GM12872 (cell line): ENCODE measurements at regions not wholly inside any gene's neighbourhood (a gene's known extent, or its start where the extent isn't known, plus 50 kb on each side); places are given as distances from the start of the nearest gene placed in this dataset.

ENCODE experiments used
- CTCF ChIP-seq: IDR thresholded peaks from 3 replicates; pipeline ENCODE4 v1.5.1; 2011; ENCODE audit warnings: low read depth, mild to moderate bottlenecking, low read length, moderate library complexity; ENCODE audit not compliant: insufficient read depth

- no peak for TF ChIP-seq CTCF
Measured at GRCh38 chr17:15092261-15092660, 172.9 kb downstream of the PMP22 start.

GRCh38 chr17:15091825-15092224, 173.3 kb downstream of the PMP22 start:
- TF ChIP-seq CTCF, result no peak

GRCh38 chr17:15090533-15090932, 174.6 kb downstream of the PMP22 start:
- TF ChIP-seq CTCF, result no peak

- TF ChIP-seq CTCF, result no peak
Measured at GRCh38 chr17:15087946-15088345, 177.2 kb downstream of the PMP22 start.

- no peak for TF ChIP-seq CTCF
Measured at GRCh38 chr17:15086776-15087295, 178.3 kb downstream of the PMP22 start.

- TF ChIP-seq CTCF, result no peak
Measured at GRCh38 chr17:15085890-15086677, 179.0 kb downstream of the PMP22 start.

GRCh38 chr17:15083225-15083624, 181.9 kb downstream of the PMP22 start:
- TF ChIP-seq CTCF, result no peak

GRCh38 chr17:15081008-15081407, 184.1 kb downstream of the PMP22 start:
- TF ChIP-seq CTCF, result no peak
